ENCODE measurements at regions not wholly inside any gene's neighbourhood (a gene's known extent, or its start where the extent isn't known, plus 50 kb on each side); places are given as distances from the start of the nearest gene placed in this dataset.

- no peaks in the 10 kb centered on the region for H3K27me3 ChIP-seq (ENCODE audit: control insufficient read depth, insufficient read depth, low read length)
- Mint-ChIP-seq H3K4me1 (no peaks in the 10 kb centered on the region), H3K9me3 (peaks cover 0 to 4% (median 0%) of the 10 kb centered on the region in 7 donors), H3K36me3 (no peaks in the 10 kb centered on the region), H3K27ac (no peak overlapping the region), H3K27me3 (peaks cover 10% of the 10 kb centered on the region), H3K4me3 (no peak overlapping the region)
- H3K9me3 ChIP-seq (ENCODE audit: control insufficient read depth in 2 of 2, low read length in 2 of 2) = no peaks in the 10 kb centered on the region
- H3K36me3 ChIP-seq (ENCODE audit: control insufficient read depth, insufficient read depth, low read length) = no peaks in the 10 kb centered on the region
- no peak overlapping the region for H3K4me3 ChIP-seq (ENCODE audit: low read depth, low read length)
- ATAC-seq (ENCODE audit: low read depth in 2 of 2) = no peak
- DNase-seq = no peak
- no peaks in the 10 kb centered on the region for H3K4me1 ChIP-seq (ENCODE audit: control insufficient read depth, insufficient read depth, low read length, poor library complexity, severe bottlenecking)
- no peak overlapping the region for H3K27ac ChIP-seq (ENCODE audit: insufficient read depth, low read length, poor library complexity, severe bottlenecking)
These were observed 224.4 kb upstream of the HS6ST1 start for GRCh38 chr2:128543036-128543435.

GRCh38 chr2:128543646-128544045 lies 225.0 kb upstream of the HS6ST1 start:
- Histone ChIP-seq H3K4me3 (ENCODE audit: low read depth, low read length) (no peak overlapping the region), H3K4me1 (ENCODE audit: control insufficient read depth, insufficient read depth, low read length, poor library complexity, severe bottlenecking) (no peaks in the 10 kb centered on the region), H3K36me3 (ENCODE audit: control insufficient read depth, insufficient read depth, low read length) (no peaks in the 10 kb centered on the region), H3K27ac (ENCODE audit: insufficient read depth, low read length, poor library complexity, severe bottlenecking) (no peak overlapping the region), H3K9me3 (ENCODE audit: control insufficient read depth in 2 of 2, low read length in 2 of 2) (no peaks in the 10 kb centered on the region), H3K27me3 (ENCODE audit: control insufficient read depth, insufficient read depth, low read length) (no peaks in the 10 kb centered on the region)
- Mint-ChIP-seq H3K4me3 (no peak overlapping the region), H3K4me1 (no peaks in the 10 kb centered on the region), H3K9me3 (peaks cover 0 to 4% (median 0%) of the 10 kb centered on the region in 7 donors), H3K36me3 (no peaks in the 10 kb centered on the region), H3K27me3 (peaks cover 10% of the 10 kb centered on the region), H3K27ac (no peak overlapping the region)
- ATAC-seq (ENCODE audit: low read depth in 2 of 2) (no peak), DNase-seq (no peak)

- no peaks in the 10 kb centered on the region for H3K4me1 Mint-ChIP-seq
- no peaks in the 10 kb centered on the region for H3K36me3 Mint-ChIP-seq
- no peak overlapping the region for H3K27ac Mint-ChIP-seq
- H3K4me3 ChIP-seq (ENCODE audit: low read depth, low read length) = no peak overlapping the region
- H3K4me3 Mint-ChIP-seq = no peak overlapping the region
- no peaks in the 10 kb centered on the region for H3K4me1 ChIP-seq (ENCODE audit: control insufficient read depth, insufficient read depth, low read length, poor library complexity, severe bottlenecking)
- ATAC-seq (ENCODE audit: low read depth in 2 of 2) (no peak), DNase-seq (no peak)
- peaks cover 0 to 4% (median 0%) of the 10 kb centered on the region in 7 donors for H3K9me3 Mint-ChIP-seq
- H3K27me3 ChIP-seq (ENCODE audit: control insufficient read depth, insufficient read depth, low read length) = no peaks in the 10 kb centered on the region
- peaks cover 10% of the 10 kb centered on the region for H3K27me3 Mint-ChIP-seq
- no peak overlapping the region for H3K27ac ChIP-seq (ENCODE audit: insufficient read depth, low read length, poor library complexity, severe bottlenecking)
- no peaks in the 10 kb centered on the region for H3K9me3 ChIP-seq (ENCODE audit: control insufficient read depth in 2 of 2, low read length in 2 of 2)
- H3K36me3 ChIP-seq (ENCODE audit: control insufficient read depth, insufficient read depth, low read length) = no peaks in the 10 kb centered on the region
These were observed 225.8 kb upstream of the HS6ST1 start for GRCh38 chr2:128544321-128545037.

- H3K27ac Mint-ChIP-seq = no peak overlapping the region
- no peak overlapping the region for H3K4me3 Mint-ChIP-seq
- no peak for DNase-seq
- H3K27me3 Mint-ChIP-seq = peaks cover 10% of the 10 kb centered on the region
- H3K9me3 Mint-ChIP-seq = peaks cover 0 to 4% (median 0%) of the 10 kb centered on the region in 7 donors
- H3K4me1 Mint-ChIP-seq = no peaks in the 10 kb centered on the region
- H3K4me3 ChIP-seq (ENCODE audit: low read depth, low read length) = no peak overlapping the region
- H3K27me3 ChIP-seq (ENCODE audit: control insufficient read depth, insufficient read depth, low read length) = no peaks in the 10 kb centered on the region
- no peaks in the 10 kb centered on the region for H3K36me3 ChIP-seq (ENCODE audit: control insufficient read depth, insufficient read depth, low read length)
- H3K4me1 ChIP-seq (ENCODE audit: control insufficient read depth, insufficient read depth, low read length, poor library complexity, severe bottlenecking) = no peaks in the 10 kb centered on the region
- H3K27ac ChIP-seq (ENCODE audit: insufficient read depth, low read length, poor library complexity, severe bottlenecking) = no peak overlapping the region
- no peaks in the 10 kb centered on the region for H3K36me3 Mint-ChIP-seq
- H3K9me3 ChIP-seq (ENCODE audit: control insufficient read depth in 2 of 2, low read length in 2 of 2) = no peaks in the 10 kb centered on the region
- no peak for ATAC-seq (ENCODE audit: low read depth in 2 of 2)
These were observed 226.4 kb upstream of the HS6ST1 start for GRCh38 chr2:128545085-128545484.

- DNase-seq = no peak
- Histone ChIP-seq H3K27ac (ENCODE audit: insufficient read depth, low read length, poor library complexity, severe bottlenecking) (no peak overlapping the region), H3K4me3 (ENCODE audit: low read depth, low read length) (no peak overlapping the region), H3K4me1 (ENCODE audit: control insufficient read depth, insufficient read depth, low read length, poor library complexity, severe bottlenecking) (no peaks in the 10 kb centered on the region), H3K9me3 (ENCODE audit: control insufficient read depth in 2 of 2, low read length in 2 of 2) (no peaks in the 10 kb centered on the region), H3K27me3 (ENCODE audit: control insufficient read depth, insufficient read depth, low read length) (no peaks in the 10 kb centered on the region), H3K36me3 (ENCODE audit: control insufficient read depth, insufficient read depth, low read length) (no peaks in the 10 kb centered on the region)
- Mint-ChIP-seq H3K4me1 (no peaks in the 10 kb centered on the region), H3K27ac (no peak overlapping the region), H3K9me3 (peaks cover 0 to 4% (median 0%) of the 10 kb centered on the region in 7 donors), H3K36me3 (no peaks in the 10 kb centered on the region), H3K27me3 (peaks cover 10% of the 10 kb centered on the region), H3K4me3 (no peak overlapping the region)
- ATAC-seq (ENCODE audit: low read depth in 2 of 2) = no peak
These were observed 227.2 kb upstream of the HS6ST1 start for GRCh38 chr2:128545829-128546228.

GRCh38 chr2:128547667-128548066 lies 229.0 kb upstream of the HS6ST1 start:
- Histone ChIP-seq H3K36me3 (ENCODE audit: control insufficient read depth, insufficient read depth, low read length) (no peaks in the 10 kb centered on the region), H3K27me3 (ENCODE audit: control insufficient read depth, insufficient read depth, low read length) (no peaks in the 10 kb centered on the region), H3K9me3 (ENCODE audit: control insufficient read depth in 2 of 2, low read length in 2 of 2) (no peaks in the 10 kb centered on the region), H3K4me1 (ENCODE audit: control insufficient read depth, insufficient read depth, low read length, poor library complexity, severe bottlenecking) (no peaks in the 10 kb centered on the region), H3K4me3 (ENCODE audit: low read depth, low read length) (no peak overlapping the region), H3K27ac (ENCODE audit: insufficient read depth, low read length, poor library complexity, severe bottlenecking) (no peak overlapping the region)
- no peak overlapping the region for H3K27ac Mint-ChIP-seq
- DNase-seq (no peak), ATAC-seq (ENCODE audit: low read depth in 2 of 2) (no peak)
- no peaks in the 10 kb centered on the region for H3K4me1 Mint-ChIP-seq
- H3K36me3 Mint-ChIP-seq = no peaks in the 10 kb centered on the region
- peaks cover 0 to 4% (median 0%) of the 10 kb centered on the region in 7 donors for H3K9me3 Mint-ChIP-seq
- no peak overlapping the region for H3K4me3 Mint-ChIP-seq
- peaks cover 4% of the 10 kb centered on the region for H3K27me3 Mint-ChIP-seq

- H3K27ac ChIP-seq (ENCODE audit: insufficient read depth, low read length, poor library complexity, severe bottlenecking) = no peak overlapping the region
- no peaks in the 10 kb centered on the region for H3K36me3 Mint-ChIP-seq
- no peaks in the 10 kb centered on the region for H3K4me1 ChIP-seq (ENCODE audit: control insufficient read depth, insufficient read depth, low read length, poor library complexity, severe bottlenecking)
- H3K4me1 Mint-ChIP-seq = no peaks in the 10 kb centered on the region
- no peaks in the 10 kb centered on the region for H3K27me3 ChIP-seq (ENCODE audit: control insufficient read depth, insufficient read depth, low read length)
- peaks cover 0 to 4% (median 0%) of the 10 kb centered on the region in 7 donors for H3K9me3 Mint-ChIP-seq
- no peak for ATAC-seq (ENCODE audit: low read depth in 2 of 2)
- no peak overlapping the region for H3K4me3 ChIP-seq (ENCODE audit: low read depth, low read length)
- no peak for DNase-seq
- H3K9me3 ChIP-seq (ENCODE audit: control insufficient read depth in 2 of 2, low read length in 2 of 2) = no peaks in the 10 kb centered on the region
- H3K36me3 ChIP-seq (ENCODE audit: control insufficient read depth, insufficient read depth, low read length) = no peaks in the 10 kb centered on the region
- no peak overlapping the region for H3K4me3 Mint-ChIP-seq
- peaks cover 4% of the 10 kb centered on the region for H3K27me3 Mint-ChIP-seq
- H3K27ac Mint-ChIP-seq = no peak overlapping the region
These were observed 229.8 kb upstream of the HS6ST1 start for GRCh38 chr2:128548461-128548891.

GRCh38 chr2:128549094-128549493 lies 230.4 kb upstream of the HS6ST1 start:
- no peak overlapping the region for H3K4me3 ChIP-seq (ENCODE audit: low read depth, low read length)
- Mint-ChIP-seq H3K27ac (no peak overlapping the region), H3K9me3 (peaks cover 0 to 4% (median 0%) of the 10 kb centered on the region in 7 donors), H3K36me3 (no peaks in the 10 kb centered on the region), H3K4me1 (no peaks in the 10 kb centered on the region), H3K27me3 (peaks cover 4% of the 10 kb centered on the region), H3K4me3 (no peak overlapping the region)
- H3K27me3 ChIP-seq (ENCODE audit: control insufficient read depth, insufficient read depth, low read length) = no peaks in the 10 kb centered on the region
- DNase-seq = no peak
- H3K4me1 ChIP-seq (ENCODE audit: control insufficient read depth, insufficient read depth, low read length, poor library complexity, severe bottlenecking) = no peaks in the 10 kb centered on the region
- H3K36me3 ChIP-seq (ENCODE audit: control insufficient read depth, insufficient read depth, low read length) = no peaks in the 10 kb centered on the region
- H3K27ac ChIP-seq (ENCODE audit: insufficient read depth, low read length, poor library complexity, severe bottlenecking) = no peak overlapping the region
- H3K9me3 ChIP-seq (ENCODE audit: control insufficient read depth in 2 of 2, low read length in 2 of 2) = no peaks in the 10 kb centered on the region
- no peak for ATAC-seq (ENCODE audit: low read depth in 2 of 2)

Measured in CD4-positive, CD25-positive, alpha-beta regulatory T cell (primary cell).